NCI-H510A treated with DMSO at 0.1 percent for 48 hours (cell line): ENCODE measurements at regions not wholly inside any gene's neighbourhood (a gene's known extent, or its start where the extent isn't known, plus 50 kb on each side); places are given as distances from the start of the nearest gene placed in this dataset.

Experiments
- DNase-seq: peaks from one replicate; lab custom pipeline; 2025; lab: John Stamatoyannopoulos, UW

DNA sequence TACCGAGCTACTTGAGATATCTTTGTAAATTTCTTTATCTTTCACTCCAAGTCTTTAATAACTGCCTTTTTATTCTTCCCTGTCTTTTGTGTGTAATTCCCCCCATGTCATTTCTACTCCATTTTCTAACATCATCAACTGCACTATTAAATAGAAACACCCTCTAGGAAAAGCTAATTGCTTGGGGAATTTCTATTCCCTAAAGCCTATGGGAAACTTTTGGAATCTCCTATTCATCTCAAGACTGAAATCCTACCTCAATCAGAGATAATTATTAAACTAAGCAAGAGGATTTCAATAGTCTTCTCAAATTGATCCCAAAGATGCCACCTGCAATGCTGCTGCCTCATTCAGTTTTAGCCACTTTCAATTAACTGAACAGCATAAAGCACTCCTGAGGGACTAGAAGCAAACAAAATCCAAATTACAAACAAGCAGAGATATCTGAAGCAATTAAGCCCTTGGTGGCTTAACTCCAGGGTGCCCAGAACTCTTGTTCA is 598.7 kb downstream of the IGSF11 start:
- no peak for DNase-seq

DNA sequence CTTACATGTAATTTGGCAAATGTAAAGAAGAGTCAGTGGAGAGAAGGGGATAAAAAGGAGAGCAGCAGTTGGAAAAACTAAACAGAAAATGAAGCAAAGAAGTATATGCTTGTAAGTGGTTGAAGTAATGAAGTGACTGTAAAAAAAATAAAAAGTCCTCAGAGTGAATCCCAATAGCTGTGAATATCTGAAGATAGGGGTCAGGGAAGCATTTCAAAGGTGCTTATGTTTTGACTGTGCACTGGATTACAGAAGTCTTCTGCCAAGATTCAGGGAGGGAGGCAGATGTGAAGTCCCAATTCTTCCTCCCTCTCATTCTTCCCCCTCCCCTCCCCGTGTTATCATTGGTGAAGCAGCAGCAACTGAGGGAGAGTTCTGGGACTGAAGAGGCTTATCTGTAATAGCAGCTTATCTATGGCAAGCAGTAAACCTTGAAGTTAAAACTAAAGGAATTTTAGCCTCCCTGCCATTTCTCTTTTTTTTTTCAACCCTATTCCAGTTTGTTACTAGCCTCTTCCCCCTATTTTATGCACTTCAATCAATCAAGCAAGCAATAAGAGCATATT is 597.9 kb downstream of the IGSF11 start:
- no peak for DNase-seq

DNA sequence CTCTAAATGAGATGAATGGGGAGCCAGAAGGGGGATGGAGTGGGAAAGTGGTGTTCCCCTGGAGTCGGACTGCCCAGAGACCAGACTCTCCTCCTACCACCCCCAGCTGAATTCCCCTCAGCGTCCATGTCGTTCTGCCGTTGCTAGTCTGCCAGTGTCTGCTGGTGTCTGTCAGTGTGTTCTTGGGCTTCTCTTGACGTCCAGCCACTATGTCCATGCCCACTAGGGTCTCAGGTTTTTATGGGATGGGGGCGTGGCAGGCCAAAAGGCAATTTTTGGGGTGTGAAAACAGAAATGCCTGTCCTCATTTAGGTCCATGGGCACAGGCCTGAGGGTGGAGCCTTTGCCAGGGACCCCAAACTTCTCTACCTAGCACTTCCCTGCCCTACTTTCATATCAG is 589.6 kb downstream of the IGSF11 start:
- no peak for DNase-seq

DNA sequence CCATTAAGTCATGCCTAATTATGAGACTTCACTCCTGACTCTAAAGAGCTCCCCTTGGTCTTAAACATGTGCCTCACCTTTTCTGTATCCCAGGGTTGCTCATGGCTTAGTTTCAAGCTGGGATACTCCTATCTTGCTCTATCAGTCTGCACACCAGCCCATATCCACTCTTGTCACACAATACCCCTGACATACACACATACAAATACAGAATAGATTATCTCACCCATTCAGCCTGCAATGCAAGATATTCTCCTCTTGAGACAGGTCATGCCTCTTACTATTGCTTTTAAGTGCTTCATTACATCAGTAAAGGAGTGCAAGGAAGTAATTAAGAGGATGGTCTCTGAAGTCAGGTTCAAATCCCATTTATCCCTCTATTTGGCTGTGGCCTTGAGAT is 587.3 kb downstream of the IGSF11 start:
- no peak for DNase-seq

DNA sequence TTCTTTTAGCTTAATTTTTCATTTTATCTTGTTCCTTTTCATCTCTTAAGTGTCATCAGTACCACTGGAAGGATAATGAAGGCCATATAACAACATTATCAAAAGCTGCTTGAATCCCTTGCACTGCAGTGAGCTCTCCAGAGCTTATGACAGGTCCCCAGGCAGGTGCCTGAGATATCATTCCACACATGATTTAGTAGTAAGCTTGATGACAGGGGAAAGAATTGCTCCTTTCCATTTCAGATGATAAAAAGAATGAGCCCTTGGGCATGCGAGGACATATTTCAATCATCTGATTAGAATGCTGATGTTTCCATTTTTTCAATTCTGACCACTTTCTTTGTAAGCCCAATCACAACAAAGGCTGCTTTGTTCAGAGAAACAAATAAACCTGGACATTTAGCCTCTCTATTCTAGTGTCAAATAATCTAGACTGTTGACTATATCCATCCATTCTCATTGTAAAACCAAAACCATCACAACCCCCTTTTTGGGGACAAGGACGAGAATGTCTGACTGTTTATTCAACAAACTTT is 567.8 kb downstream of the IGSF11 start:
- DNase-seq: no peak

DNA sequence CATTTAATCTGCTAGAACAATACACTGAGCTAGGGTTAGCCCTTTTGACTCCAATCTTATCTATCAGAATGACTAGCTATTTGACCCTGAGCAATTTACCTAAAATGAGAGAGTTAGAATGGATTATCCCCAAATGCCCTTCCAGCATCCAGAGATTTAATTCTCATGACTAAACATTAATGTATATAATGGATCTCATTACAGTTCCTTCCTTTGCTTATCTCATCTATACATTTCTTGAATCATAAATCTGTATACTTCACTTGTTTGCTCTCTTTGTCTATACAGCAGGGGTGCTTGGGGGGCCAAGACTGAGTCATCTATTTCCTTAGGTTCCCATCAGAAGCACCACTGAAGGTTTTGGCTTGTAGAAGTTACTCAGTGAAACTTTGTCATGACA is 565.8 kb downstream of the IGSF11 start:
- no peak for DNase-seq

DNA sequence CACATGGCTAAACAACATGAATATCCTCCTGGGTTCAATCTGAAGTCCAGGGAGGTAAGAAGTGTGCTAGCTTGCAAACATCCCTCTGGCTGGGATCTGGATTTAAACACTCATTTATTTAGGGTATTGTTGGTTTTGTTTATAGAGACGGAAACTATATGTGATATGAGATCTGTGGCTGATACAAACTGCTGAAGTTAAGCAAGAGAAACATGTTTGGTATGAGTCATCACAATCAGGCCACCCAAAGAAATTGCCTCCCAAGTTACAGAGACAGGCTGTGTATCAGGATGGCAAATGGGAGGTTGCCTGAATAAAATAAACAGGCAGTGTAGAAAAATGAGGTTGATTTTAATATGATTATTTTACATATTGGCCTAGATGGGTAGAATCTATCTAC is 562.1 kb downstream of the IGSF11 start:
- no peak for DNase-seq

DNA sequence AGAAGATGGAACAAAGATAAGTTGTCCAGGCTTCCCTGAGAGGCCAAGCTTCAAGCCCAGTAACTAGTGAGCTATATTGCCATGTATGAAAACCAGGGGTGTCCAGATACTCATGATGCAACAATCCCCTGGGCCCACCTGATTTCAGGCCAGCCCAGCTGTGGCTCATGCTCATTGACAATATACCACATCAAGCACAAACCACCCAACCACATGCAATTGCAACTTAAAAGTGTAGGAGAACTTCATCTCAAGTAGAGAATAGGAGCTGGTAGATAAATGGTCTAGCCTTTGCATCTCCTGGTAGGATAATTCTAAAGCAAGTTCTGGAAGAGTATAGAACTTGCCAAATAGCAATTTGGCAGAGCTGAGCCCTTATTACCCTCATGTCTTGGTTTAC is 561.3 kb downstream of the IGSF11 start:
- DNase-seq: no peak

DNA sequence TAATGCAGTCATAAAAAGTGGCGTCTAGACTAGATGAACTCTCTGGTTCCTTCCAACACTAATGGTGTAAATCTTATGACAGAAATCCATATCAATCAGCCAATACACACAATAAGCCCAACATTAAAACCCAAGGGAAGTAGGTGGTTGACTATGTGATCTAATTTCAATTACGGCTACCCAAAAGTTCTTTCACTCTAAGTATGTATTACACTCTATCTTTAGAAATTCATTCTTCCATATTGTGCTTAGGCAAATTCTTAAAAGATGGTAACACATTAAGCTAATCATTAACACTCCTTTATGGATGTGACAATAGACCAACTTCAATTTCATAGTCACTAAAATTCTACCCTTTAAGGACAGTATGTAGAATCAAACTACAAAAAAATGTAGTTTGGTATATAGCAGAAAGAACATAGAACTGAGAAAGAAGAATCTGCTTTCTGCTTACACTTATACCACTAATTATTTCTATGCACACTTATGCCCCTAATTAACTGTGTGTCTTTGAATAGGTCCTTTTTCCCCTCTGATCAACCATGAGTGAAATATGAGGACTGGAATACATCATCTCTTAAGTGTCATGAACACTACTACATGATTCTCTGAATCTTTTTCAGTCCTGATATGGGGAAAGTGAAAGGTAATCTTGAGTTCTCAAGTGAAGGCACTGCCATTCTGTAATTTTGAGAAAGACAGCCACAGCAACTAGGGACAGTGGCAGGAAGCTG is 557.6 kb downstream of the IGSF11 start:
- no peak for DNase-seq

DNA sequence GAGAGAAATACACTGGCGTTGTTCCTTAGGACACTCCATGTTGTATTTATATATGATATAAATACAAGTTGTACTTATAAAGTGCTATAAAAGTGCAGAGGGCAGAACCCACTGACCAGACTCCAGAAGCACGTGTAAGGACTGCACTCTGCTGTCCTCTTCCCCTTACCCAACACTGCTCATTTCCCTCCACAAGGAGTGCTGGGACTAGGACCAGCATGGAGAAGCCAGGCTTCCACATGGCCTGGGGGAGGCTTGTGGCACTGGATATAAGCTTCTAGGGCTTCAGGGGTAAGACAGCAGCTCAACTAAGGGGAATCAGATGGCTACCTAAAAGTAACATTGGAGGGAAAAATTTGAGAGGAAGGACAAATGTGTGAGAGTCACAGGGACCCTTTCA is 556.9 kb downstream of the IGSF11 start:
- no peak for DNase-seq

DNA sequence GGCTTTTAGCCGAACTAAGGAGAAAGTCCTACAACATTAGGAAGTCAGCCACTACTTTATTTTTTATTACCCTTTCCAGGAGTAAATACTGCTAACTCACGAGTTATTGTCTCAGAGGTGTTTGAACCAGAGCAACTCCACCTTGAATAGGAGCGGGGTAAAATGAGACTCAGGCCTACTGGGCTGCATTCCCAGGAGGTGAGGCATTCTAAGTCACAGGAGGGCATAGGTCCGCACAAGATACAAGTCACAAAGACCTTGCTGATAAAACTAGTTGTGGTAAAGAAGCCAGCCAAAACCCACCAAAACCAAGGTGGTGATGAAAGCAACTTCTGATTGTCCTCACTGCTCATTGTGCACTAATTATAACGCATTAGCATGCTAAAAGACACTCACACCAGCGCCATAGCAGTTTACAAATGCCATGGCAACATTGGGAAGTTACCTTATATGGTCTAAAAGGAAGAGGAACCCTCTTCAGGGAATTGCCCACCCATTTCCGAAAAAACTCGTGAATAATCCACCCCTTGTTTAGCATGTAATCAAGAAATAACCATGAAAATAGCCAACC is 555.9 kb downstream of the IGSF11 start:
- no peak for DNase-seq

DNA sequence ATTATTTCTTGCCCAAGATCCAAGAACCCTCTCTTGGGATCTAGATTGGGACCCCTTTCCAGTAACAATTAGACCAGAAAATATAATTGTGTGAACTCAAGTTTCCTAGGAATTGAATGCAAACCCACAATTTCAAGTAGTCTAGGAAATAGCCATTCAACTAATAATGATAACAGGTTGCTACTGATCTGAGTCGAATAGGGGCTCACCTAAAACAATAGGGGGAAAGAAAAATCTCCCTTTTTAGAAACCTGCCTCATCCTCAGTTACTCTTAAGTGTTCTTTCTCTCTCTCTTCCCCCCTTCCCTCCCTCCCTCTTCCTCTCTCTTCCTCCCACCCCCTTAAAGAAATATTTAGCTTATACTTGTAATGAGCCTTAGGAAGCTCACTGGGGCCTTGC is 555.3 kb downstream of the IGSF11 start:
- no peak for DNase-seq

DNA sequence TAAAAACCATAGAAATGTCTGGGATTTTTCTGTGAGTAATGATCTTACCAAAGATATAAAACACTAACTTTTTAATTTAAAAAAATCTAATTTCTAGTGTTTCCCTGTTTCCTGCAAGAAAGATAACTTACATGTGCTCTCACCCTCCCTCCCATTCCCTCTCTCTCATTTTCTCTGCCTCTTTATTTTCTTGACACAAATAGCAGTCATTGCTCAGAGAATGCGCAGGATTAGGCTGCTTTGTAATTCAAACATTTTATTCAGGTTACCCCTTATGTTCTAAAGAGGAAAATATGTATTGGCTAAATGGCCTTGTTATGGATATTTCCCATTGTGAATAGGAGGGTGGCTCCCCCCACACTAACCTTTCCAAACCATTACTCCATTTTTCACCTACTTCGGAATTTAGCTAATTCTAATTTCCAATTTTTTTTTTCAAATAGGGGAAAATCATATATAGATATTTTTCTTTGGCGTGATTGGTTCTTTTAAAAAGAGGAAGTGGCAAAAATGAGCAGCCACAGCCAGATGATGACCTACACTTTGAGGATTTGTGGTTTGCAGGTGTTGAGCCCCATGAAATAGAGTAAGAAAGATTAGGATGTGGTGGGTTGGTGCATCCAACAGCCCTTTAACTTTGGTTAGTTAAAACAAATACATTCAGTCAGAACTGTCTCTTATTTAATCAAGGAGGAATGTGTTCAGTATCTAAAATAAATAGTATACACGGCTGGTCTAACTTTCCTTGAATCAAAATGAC is 554.4 kb downstream of the IGSF11 start:
- DNase-seq: no peak

DNA sequence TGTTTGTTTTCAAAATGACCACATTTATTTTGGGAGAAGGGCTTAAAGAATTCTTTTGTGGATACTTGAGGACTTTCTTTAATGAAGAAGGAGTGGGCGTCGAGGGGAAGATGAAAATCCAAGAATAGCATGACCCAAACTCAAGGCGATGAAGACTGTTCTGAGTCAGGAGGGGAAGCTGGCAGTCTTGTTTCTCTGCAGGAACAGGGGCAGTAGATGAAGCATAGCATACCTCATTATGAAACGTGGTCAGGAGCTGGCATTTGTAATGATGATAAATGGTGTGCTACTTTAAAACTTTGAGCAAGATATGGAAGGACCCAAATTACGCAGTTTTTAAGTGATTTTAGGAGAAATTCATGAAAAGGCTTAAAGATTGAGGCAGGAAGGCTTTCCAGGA is 549.0 kb downstream of the IGSF11 start:
- DNase-seq: no peak

DNA sequence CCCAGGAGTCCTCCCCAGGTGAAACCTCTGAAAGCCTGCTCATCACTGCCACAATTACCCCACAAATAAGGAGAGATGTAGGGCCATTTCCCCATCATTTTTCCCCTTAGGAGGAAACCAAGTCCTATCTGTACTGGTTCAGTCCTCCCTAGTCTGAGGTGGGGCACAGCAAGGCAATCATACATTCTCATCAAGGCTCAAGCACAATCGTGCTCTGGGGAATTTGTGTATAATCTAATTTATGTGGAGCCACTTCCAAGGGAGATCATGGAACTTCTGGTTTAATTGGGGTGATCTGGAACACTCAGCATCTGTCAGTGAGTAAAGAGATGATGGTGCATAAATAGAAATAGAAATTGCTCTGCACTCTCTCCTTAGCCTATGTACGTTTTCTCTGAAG is 546.9 kb downstream of the IGSF11 start:
- DNase-seq: no peak

DNA sequence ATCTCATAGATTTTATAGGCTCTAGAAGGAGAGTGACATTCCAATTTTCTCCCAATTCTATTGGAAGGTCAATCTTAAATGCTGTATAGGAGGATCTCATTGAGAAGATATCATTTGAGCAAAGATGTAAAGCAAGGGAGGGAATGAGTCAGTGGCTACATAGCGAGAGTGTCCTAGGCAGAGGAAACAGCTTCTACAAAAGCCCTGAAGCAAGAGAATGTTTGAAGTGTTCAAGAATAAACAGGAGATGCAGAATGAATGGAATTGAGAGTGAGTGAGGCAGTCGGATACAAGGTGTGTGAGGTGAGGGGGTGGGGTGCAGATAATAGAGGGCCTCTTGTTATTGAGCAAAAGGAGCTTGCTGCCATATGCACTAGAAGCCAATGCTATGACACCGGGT is 545.9 kb downstream of the IGSF11 start:
- no peak for DNase-seq

DNA sequence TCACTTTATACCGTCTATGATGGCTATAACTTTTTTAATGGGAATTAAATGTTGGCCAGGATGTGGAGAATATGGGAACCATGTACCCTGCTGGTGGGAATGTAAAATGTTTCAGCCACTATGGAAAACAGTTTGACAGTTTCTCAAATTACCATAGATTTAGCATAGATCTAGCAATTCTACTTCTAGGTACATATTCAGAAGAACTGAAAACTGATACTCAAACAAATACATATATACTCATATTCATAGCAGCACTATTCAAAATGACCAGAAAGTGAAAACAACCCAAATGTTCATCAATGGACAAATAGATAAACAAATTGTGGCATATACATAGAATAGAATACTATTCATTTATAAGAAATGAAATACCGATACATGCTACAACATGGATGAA is 539.4 kb downstream of the IGSF11 start:
- no peak for DNase-seq

DNA sequence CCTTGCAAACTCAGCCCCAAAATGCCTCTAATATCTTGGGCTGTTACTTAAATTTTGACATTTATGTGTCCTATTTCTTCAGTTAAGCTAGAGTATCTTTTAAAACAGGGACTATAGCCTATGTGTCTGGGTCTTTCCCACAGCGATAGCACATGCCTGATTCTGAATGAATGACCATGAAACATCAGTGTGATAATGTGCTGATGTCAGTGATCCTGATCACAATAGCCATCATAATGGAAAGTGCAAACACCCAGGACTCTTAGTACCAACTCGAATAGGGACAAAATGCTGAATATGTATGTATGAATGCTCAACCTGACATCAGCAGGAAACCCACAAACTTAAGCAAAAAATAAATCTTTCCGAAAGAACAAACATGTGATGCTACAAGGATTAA is 537.4 kb downstream of the IGSF11 start:
- no peak for DNase-seq

DNA sequence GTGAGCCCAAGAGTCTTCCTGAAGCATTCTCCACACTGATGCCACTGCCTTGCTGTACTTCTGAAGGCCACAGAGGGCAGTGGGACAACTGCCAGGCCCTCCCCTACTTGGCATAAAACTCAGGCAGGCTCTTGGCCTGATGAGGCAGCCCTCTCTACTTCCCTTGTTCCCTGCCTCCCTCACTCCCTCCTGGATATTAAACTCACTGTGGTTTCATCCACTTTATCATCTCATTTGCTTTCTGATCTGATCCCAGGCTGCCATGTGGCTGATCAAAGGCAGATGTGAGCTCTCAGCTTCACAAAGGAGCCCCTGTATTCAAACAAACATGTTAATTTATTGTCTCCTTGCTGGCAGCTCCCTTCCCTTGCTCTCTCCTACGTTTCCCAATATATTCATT is 533.5 kb downstream of the IGSF11 start:
- peak; percentile 48 for DNase-seq

DNA sequence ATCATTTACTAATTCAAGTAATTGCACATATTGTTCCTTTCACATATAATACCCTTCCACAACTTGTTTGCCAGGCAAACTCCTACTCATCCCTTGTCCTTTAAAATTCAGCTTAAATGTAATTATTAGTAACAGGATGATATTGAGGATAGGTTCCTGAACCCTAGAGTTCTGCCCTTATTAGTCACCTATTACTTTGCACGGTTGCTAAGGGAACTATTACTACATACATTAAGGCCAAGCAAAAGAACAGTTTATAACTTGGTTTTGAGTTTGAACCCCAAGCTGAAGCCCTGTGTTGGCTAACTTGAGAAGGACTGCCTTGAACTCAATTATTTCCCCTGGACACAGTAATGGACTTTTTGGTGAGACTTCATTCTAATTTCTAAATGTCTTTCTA is 529.7 kb downstream of the IGSF11 start:
- no peak for DNase-seq

DNA sequence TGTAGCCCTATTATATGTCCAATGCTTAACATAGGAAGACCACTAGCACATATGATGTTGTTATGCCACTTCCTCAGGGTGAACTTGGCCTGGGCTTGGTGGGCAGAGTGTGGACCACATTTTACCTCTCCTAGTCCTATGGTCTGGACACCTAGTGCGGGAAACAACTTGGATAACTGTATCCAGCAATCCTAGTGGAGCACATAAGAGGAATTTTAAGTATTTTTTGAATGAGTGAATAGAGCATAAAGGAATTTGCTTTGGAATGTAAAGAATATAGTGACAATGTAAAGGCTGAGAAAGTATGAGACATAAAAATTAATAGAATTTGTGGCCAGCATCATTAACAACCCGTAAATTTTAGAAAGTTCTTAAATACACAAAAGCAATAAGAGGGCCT is 528.9 kb downstream of the IGSF11 start:
- no peak for DNase-seq

DNA sequence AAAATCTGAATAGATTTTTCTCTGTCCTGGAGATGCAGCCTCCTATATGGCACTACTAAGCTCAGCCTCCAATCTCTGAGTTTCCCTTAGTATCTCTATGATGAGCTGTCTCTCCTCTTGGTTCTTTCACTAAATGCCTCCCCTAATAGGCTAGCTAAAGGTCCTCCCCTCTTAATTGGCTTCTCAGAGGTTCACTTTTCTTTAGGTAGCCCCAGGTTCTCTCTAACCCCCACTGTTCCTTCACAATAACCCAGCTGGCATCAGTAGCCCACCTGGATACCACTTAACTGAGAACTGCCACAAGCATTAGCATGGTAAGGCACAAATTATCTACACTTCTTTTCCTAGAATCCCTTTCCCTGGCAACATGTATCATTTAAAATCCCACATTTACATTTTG is 523.2 kb downstream of the IGSF11 start:
- no peak for DNase-seq

DNA sequence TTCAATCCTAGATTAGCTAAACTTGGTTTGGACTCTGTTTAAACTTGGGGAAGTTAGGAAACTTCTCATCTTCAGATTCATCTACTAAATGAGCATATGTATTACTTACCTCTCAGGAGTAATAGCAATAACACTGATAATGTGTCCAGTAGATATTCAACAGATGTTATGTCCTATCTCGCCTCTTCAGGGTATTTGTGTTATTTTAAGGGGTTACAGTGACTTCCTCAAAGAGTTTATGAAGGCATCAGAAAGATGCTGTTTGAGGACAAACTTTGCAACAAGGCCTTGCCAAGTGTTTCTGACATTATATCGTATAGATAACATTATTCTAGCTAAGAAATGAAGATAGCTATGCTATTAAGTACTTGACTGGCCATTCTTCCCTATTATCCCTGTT is 522.3 kb downstream of the IGSF11 start:
- DNase-seq: no peak
